Astrocyte (in vitro differentiated cells and primary cell): ENCODE measurements at regions not wholly inside any gene's neighbourhood (a gene's known extent, or its start where the extent isn't known, plus 50 kb on each side); places are given as distances from the start of the nearest gene placed in this dataset.

Experiments used
- DNase-seq: peaks from one replicate; pipeline ENCODE4 v3.0.0-alpha.2; 2010; ENCODE audit warnings: low read depth
- FAIRE-seq: peaks from 2 replicates; lab custom pipeline; 2011; peaks lifted over from hg19 to GRCh38; lab: Jason Lieb, UNC
- H2AFZ ChIP-seq: 2 replicates; pipeline ENCODE4 v1.6.0; 2012; ENCODE audit warnings: low read depth, low read length, inconsistent platforms
- H3K27ac ChIP-seq: 2 replicates; pipeline ENCODE4 v1.5.1; 2011; ENCODE audit warnings: low read depth, low read length, inconsistent platforms
- H3K27me3 ChIP-seq: 2 replicates; pipeline ENCODE4 v1.6.0; 2011; ENCODE audit warnings: low read length, inconsistent platforms; ENCODE audit not compliant: insufficient read depth
- H3K36me3 ChIP-seq: 2 replicates; pipeline ENCODE4 v1.5.1; 2011; ENCODE audit warnings: low read length, inconsistent platforms; ENCODE audit not compliant: insufficient read depth
- H3K4me1 ChIP-seq: 2 replicates; pipeline ENCODE4 v1.5.1; 2011; ENCODE audit warnings: low read length, inconsistent platforms; ENCODE audit not compliant: insufficient read depth
- H3K4me2 ChIP-seq: 2 replicates; pipeline ENCODE4 v1.6.0; 2012; ENCODE audit warnings: low read length, inconsistent platforms
- H3K4me3 ChIP-seq: 2 replicates; pipeline ENCODE4 v1.5.1; 2011; ENCODE audit warnings: low read depth, mild to moderate bottlenecking, low read length, inconsistent platforms; ENCODE audit not compliant: insufficient read depth
- H3K79me2 ChIP-seq: 2 replicates; pipeline ENCODE4 v1.6.0; 2012; ENCODE audit warnings: mild to moderate bottlenecking, low read length, inconsistent platforms; ENCODE audit not compliant: insufficient read depth
- H3K9ac ChIP-seq: 2 replicates; pipeline ENCODE4 v1.6.0; 2012; ENCODE audit warnings: mild to moderate bottlenecking, low read length, inconsistent platforms
- H3K9me3 ChIP-seq: 2 replicates; pipeline ENCODE4 v1.5.1; 2012; ENCODE audit warnings: low read depth, mild to moderate bottlenecking, low read length, inconsistent platforms; ENCODE audit not compliant: insufficient read depth
- H4K20me1 ChIP-seq: 2 replicates; pipeline ENCODE4 v1.6.0; 2012; ENCODE audit warnings: low read length, inconsistent platforms; ENCODE audit not compliant: insufficient read depth
- H3K27ac Mint-ChIP-seq: one replicate; pipeline ENCODE4 v1.8.0; 2021; ENCODE audit warnings: mild to moderate bottlenecking, mixed read lengths; ENCODE audit not compliant: unreplicated experiment
- H3K27me3 Mint-ChIP-seq: one replicate; pipeline ENCODE4 v1.8.0; 2021; ENCODE audit warnings: low read depth, mixed read lengths; ENCODE audit not compliant: unreplicated experiment
- H3K36me3 Mint-ChIP-seq: one replicate; pipeline ENCODE4 v1.8.0; 2021; ENCODE audit warnings: low read depth, mixed read lengths; ENCODE audit not compliant: unreplicated experiment
- H3K4me1 Mint-ChIP-seq: one replicate; pipeline ENCODE4 v1.8.0; 2021; ENCODE audit warnings: low read depth, mixed read lengths; ENCODE audit not compliant: unreplicated experiment
- H3K4me3 Mint-ChIP-seq: one replicate; pipeline ENCODE4 v1.8.0; 2021; ENCODE audit warnings: mild to moderate bottlenecking, moderate library complexity, mixed read lengths; ENCODE audit not compliant: unreplicated experiment
- H3K9me3 Mint-ChIP-seq: one replicate; pipeline ENCODE4 v1.8.0; 2021; ENCODE audit warnings: mild to moderate bottlenecking, mixed read lengths; ENCODE audit not compliant: unreplicated experiment
- CTCF ChIP-seq: IDR thresholded peaks from 2 replicates; pipeline ENCODE4 v1.5.1; 2011; ENCODE audit warnings: low read depth, mild to moderate bottlenecking, inconsistent platforms, low read length, moderate library complexity; ENCODE audit not compliant: insufficient read depth
- EZH2 ChIP-seq: IDR thresholded peaks from 2 replicates; pipeline ENCODE4 v1.6.1; 2012; ENCODE audit warnings: mild to moderate bottlenecking, low read length, inconsistent platforms; ENCODE audit not compliant: insufficient read depth

DNA sequence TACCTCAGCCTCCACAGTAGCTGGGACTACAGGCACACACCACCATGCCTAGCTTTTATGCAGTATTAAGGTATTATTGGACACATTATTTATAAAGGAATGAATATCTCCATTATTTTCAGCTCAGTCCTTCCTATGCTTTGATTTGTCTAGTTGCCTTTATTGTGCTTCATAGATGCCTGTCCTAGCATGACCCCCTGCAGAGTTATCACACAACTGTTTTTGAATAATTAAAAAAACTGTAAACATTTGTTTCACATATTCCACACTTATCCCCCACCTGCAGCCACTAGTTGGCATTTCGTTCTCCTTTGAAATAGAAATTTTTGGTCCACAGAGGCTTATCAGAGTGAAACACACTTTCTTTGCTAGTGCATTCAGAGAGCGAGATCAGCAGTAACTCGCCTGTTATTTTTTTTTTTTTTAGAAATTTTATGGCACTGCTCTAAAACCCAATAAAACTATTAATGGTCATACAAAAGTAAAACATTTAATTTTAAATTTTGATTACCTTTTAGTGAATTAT lies 151.8 kb upstream of the RASA1 start:
- TF ChIP-seq EZH2: no peak
- no peak for TF ChIP-seq CTCF
- H3K9me3 ChIP-seq: no peaks in the 10 kb centered on the region
- Mint-ChIP-seq H3K27ac (no peak overlapping the region), H3K36me3 (no peaks in the 10 kb centered on the region), H3K27me3 (no peaks in the 10 kb centered on the region), H3K4me3 (no peak overlapping the region), H3K4me1 (peaks cover 47% of the 10 kb centered on the region), H3K9me3 (peaks cover 2% of the 10 kb centered on the region)
- FAIRE-seq (no peak), DNase-seq (no peak)
- no peaks in the 10 kb centered on the region for H3K36me3 ChIP-seq
- no peak overlapping the region for H3K27ac ChIP-seq
- H3K79me2 ChIP-seq: no peaks in the 10 kb centered on the region
- H3K27me3 ChIP-seq: no peaks in the 10 kb centered on the region
- H3K4me1 ChIP-seq: peaks cover 35% of the 10 kb centered on the region
- H2AFZ ChIP-seq: no peak overlapping the region
- H4K20me1 ChIP-seq: no peaks in the 10 kb centered on the region
- no peak overlapping the region for H3K9ac ChIP-seq
- no peak overlapping the region for H3K4me3 ChIP-seq
- H3K4me2 ChIP-seq: no peak overlapping the region

GRCh38 chr5:87116825-87117512 lies 150.7 kb upstream of the RASA1 start:
- peaks cover 42% of the 10 kb centered on the region for H3K4me1 ChIP-seq
- no peak for TF ChIP-seq CTCF
- no peak for TF ChIP-seq EZH2
- H3K4me3 Mint-ChIP-seq: no peak overlapping the region
- H3K27ac ChIP-seq: no peak overlapping the region
- H4K20me1 ChIP-seq: no peaks in the 10 kb centered on the region
- FAIRE-seq (no peak), DNase-seq (peak; percentile 24)
- H3K9ac ChIP-seq: no peak overlapping the region
- H3K9me3 ChIP-seq: no peaks in the 10 kb centered on the region
- H3K36me3 ChIP-seq: no peaks in the 10 kb centered on the region
- H3K4me1 Mint-ChIP-seq: peaks cover 54% of the 10 kb centered on the region
- H3K27me3 Mint-ChIP-seq: no peaks in the 10 kb centered on the region
- no peak overlapping the region for H3K4me2 ChIP-seq
- no peaks in the 10 kb centered on the region for H3K27me3 ChIP-seq
- H3K79me2 ChIP-seq: no peaks in the 10 kb centered on the region
- peak overlapping the region; percentile 76 for H3K27ac Mint-ChIP-seq
- H3K36me3 Mint-ChIP-seq: no peaks in the 10 kb centered on the region
- H3K9me3 Mint-ChIP-seq: peaks cover 2% of the 10 kb centered on the region
- no peak overlapping the region for H3K4me3 ChIP-seq
- no peak overlapping the region for H2AFZ ChIP-seq

- Histone ChIP-seq H3K79me2 (no peaks in the 10 kb centered on the region), H3K9ac (peak overlapping the region; percentile 72), H4K20me1 (no peaks in the 10 kb centered on the region), H3K27ac (peak overlapping the region; percentile 98), H3K36me3 (no peaks in the 10 kb centered on the region), H2AFZ (no peak overlapping the region), H3K9me3 (no peaks in the 10 kb centered on the region), H3K4me2 (no peak overlapping the region), H3K4me3 (no peak overlapping the region), H3K4me1 (peaks cover 29% of the 10 kb centered on the region), H3K27me3 (no peaks in the 10 kb centered on the region)
- TF ChIP-seq CTCF (no peak), EZH2 (no peak)
- peaks cover 2% of the 10 kb centered on the region for H3K9me3 Mint-ChIP-seq
- H3K27me3 Mint-ChIP-seq: no peaks in the 10 kb centered on the region
- peak overlapping the region; percentile 91 for H3K27ac Mint-ChIP-seq
- no peak for FAIRE-seq
- no peak for DNase-seq
- no peak overlapping the region for H3K4me3 Mint-ChIP-seq
- peaks cover 51% of the 10 kb centered on the region for H3K4me1 Mint-ChIP-seq
- H3K36me3 Mint-ChIP-seq: no peaks in the 10 kb centered on the region
Measured at GRCh38 chr5:87119588-87119987, 148.1 kb upstream of the RASA1 start.
